ENCODE measurements at regions not wholly inside any gene's neighbourhood (a gene's known extent, or its start where the extent isn't known, plus 50 kb on each side); places are given as distances from the start of the nearest gene placed in this dataset.
"Not testable (repeated sequence)": the region's sequence is repeated elsewhere in the genome, so short reads cannot be mapped to it uniquely, and the experiment has no call there.

DNA sequence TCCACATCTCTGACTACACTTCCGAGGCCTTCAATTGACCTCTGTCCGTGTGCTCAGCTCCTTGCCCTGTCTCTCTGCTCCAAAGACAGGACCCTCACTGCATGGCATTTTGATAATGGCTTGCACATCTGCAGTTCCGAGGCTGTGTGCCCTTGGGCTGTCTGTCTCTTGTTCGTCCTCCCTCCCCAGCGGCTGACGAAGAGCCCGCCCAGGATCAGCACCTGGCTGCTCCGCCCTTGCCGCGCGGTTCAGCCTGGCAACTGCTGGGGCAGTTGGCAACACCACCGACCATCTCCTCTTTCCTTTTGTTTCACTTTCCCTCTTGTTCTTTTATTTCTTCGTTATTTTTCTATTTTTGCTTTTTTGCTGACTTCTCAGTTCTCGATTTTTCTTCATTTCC, 270.4 kb downstream of the TEX29 start (continued):
- TF ChIP-seq, protein P1, sequence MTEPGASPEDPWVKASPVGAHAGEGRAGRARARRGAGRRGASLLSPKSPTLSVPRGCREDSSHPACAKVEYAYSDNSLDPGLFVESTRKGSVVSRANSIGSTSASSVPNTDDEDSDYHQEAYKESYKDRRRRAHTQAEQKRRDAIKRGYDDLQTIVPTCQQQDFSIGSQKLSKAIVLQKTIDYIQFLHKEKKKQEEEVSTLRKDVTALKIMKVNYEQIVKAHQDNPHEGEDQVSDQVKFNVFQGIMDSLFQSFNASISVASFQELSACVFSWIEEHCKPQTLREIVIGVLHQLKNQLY (CRISPR knock-in tag; IDR thresholded peaks at IDR 0.05) = no peak
- TF ChIP-seq, protein P2, sequence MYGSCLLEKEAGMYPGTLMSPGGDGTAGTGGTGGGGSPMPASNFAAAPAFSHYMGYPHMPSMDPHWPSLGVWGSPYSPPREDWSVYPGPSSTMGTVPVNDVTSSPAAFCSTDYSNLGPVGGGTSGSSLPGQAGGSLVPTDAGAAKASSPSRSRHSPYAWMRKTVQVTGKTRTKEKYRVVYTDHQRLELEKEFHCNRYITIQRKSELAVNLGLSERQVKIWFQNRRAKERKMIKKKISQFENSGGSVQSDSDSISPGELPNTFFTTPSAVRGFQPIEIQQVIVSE (CRISPR knock-in tag; IDR thresholded peaks at IDR 0.05; ENCODE audit: borderline replicate concordance) = no peak
- TF ChIP-seq SMAD4 (CRISPR knock-in tag; IDR thresholded peaks at IDR 0.05) (no peak), ETV6 (CRISPR knock-in tag; IDR thresholded peaks at IDR 0.05) (no peak), TEAD1 (CRISPR knock-in tag; IDR thresholded peaks at IDR 0.05) (no peak), ZNF263 (CRISPR knock-in tag; IDR thresholded peaks at IDR 0.05; ENCODE audit: low read depth) (no peak)
- TF ChIP-seq, protein P3, sequence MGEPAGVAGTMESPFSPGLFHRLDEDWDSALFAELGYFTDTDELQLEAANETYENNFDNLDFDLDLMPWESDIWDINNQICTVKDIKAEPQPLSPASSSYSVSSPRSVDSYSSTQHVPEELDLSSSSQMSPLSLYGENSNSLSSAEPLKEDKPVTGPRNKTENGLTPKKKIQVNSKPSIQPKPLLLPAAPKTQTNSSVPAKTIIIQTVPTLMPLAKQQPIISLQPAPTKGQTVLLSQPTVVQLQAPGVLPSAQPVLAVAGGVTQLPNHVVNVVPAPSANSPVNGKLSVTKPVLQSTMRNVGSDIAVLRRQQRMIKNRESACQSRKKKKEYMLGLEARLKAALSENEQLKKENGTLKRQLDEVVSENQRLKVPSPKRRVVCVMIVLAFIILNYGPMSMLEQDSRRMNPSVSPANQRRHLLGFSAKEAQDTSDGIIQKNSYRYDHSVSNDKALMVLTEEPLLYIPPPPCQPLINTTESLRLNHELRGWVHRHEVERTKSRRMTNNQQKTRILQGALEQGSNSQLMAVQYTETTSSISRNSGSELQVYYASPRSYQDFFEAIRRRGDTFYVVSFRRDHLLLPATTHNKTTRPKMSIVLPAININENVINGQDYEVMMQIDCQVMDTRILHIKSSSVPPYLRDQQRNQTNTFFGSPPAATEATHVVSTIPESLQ (CRISPR knock-in tag; IDR thresholded peaks at IDR 0.05) = no peak
- TF ChIP-seq, protein P4, sequence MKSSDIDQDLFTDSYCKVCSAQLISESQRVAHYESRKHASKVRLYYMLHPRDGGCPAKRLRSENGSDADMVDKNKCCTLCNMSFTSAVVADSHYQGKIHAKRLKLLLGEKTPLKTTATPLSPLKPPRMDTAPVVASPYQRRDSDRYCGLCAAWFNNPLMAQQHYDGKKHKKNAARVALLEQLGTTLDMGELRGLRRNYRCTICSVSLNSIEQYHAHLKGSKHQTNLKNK (CRISPR knock-in tag; IDR thresholded peaks at IDR 0.05) = no peak
- TF ChIP-seq, protein P5, sequence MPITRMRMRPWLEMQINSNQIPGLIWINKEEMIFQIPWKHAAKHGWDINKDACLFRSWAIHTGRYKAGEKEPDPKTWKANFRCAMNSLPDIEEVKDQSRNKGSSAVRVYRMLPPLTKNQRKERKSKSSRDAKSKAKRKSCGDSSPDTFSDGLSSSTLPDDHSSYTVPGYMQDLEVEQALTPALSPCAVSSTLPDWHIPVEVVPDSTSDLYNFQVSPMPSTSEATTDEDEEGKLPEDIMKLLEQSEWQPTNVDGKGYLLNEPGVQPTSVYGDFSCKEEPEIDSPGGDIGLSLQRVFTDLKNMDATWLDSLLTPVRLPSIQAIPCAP (CRISPR knock-in tag; IDR thresholded peaks at IDR 0.05) = no peak

DNA sequence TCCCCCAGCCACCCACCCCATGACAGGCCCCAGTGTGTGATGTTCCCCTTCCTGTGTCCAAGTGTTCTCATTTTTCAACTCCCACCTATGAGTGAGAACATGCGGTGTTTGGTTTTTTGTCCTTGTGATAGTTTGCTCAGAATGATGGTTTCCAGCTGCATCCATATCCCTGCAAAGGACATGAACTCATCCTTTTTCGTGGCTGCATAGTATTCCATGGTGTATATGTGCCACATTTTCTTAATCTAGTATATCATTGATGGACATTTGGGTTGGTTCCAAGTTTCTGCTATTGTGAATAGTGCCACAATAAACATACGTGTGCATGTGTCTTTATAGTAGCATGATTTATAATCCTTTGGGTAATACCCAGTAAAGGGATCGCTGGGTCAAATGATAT, 273.0 kb downstream of the TEX29 start:
- ATAC-seq = not testable (repeated sequence)

DNA sequence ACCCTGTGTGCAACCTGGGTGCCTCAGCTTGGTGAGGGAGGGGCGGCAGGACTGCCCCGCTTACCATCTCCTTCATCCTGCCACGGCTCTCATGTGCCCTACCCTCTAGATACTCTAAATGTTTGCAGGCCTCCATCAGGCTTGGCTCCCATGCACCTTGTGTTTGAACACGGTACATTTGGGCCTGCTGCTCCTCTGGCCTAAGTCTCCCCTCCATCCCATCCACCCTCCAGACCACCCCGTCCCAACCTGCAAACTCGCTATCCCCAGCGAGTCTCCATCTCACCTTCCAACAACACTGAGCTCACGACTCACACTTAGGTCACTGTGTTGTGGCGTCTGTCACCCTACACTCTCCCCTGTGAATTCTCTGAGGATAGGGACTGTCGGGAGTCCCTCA, 274.2 kb downstream of the TEX29 start:
- H3K4me1 Mint-ChIP-seq = peaks cover 26% of the 10 kb centered on the region

More for the DNA sequence above, 273.0 kb downstream of the TEX29 start:
- CTCF ChIA-PET; POLR2A ChIA-PET; H3K27me3 Mint-ChIP-seq (ENCODE audit: low read depth); H3K27ac Mint-ChIP-seq; H3K4me3 Mint-ChIP-seq; DNase-seq (ENCODE audit: low spot score): not testable (repeated sequence)
- Mint-ChIP-seq H3K4me1 (peaks cover 18% of the 10 kb centered on the region), H3K36me3 (peaks cover 12% of the 10 kb centered on the region), H3K9me3 (peaks cover 44% of the 10 kb centered on the region)

More for the DNA sequence above, 274.2 kb downstream of the TEX29 start:
- H3K27ac Mint-ChIP-seq = no peak overlapping the region
- peaks cover 41% of the 10 kb centered on the region for H3K9me3 Mint-ChIP-seq
- H3K4me3 Mint-ChIP-seq = no peak overlapping the region
- ATAC-seq = no peak
- no peak for DNase-seq (ENCODE audit: low spot score)
- H3K27me3 Mint-ChIP-seq (ENCODE audit: low read depth) = peaks cover 8% of the 10 kb centered on the region
- peaks cover 12% of the 10 kb centered on the region for H3K36me3 Mint-ChIP-seq
- TF ChIP-seq SMAD3 (CRISPR knock-in tag; IDR thresholded peaks at IDR 0.05; ENCODE audit: borderline replicate concordance) (no peak), GABPB1 (CRISPR knock-in tag; IDR thresholded peaks at IDR 0.05) (no peak), MYBL2 (CRISPR knock-in tag; IDR thresholded peaks at IDR 0.05) (no peak), ZBTB21 (CRISPR knock-in tag; IDR thresholded peaks at IDR 0.05; ENCODE audit: borderline replicate concordance) (no peak), GTF2I (CRISPR knock-in tag; conservative IDR thresholded peaks at IDR 0.05) (no peak), FOXP1 (CRISPR knock-in tag; IDR thresholded peaks at IDR 0.05; ENCODE audit: borderline replicate concordance) (no peak), NFYB (CRISPR knock-in tag; conservative IDR thresholded peaks at IDR 0.05; ENCODE audit: low read depth) (no peak), TEAD1 (CRISPR knock-in tag; IDR thresholded peaks at IDR 0.05) (no peak), ZNF423 (CRISPR knock-in tag; IDR thresholded peaks at IDR 0.05) (no peak)
- TF ChIP-seq, protein P6, sequence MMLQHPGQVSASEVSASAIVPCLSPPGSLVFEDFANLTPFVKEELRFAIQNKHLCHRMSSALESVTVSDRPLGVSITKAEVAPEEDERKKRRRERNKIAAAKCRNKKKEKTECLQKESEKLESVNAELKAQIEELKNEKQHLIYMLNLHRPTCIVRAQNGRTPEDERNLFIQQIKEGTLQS (CRISPR knock-in tag; conservative IDR thresholded peaks at IDR 0.05) = no peak
- TF ChIP-seq, protein P7, sequence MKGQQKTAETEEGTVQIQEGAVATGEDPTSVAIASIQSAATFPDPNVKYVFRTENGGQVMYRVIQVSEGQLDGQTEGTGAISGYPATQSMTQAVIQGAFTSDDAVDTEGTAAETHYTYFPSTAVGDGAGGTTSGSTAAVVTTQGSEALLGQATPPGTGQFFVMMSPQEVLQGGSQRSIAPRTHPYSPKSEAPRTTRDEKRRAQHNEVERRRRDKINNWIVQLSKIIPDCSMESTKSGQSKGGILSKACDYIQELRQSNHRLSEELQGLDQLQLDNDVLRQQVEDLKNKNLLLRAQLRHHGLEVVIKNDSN (CRISPR knock-in tag; IDR thresholded peaks at IDR 0.05) = no peak
- TF ChIP-seq, protein P5 (CRISPR knock-in tag; IDR thresholded peaks at IDR 0.05) = no peak
- TF ChIP-seq, protein P8, sequence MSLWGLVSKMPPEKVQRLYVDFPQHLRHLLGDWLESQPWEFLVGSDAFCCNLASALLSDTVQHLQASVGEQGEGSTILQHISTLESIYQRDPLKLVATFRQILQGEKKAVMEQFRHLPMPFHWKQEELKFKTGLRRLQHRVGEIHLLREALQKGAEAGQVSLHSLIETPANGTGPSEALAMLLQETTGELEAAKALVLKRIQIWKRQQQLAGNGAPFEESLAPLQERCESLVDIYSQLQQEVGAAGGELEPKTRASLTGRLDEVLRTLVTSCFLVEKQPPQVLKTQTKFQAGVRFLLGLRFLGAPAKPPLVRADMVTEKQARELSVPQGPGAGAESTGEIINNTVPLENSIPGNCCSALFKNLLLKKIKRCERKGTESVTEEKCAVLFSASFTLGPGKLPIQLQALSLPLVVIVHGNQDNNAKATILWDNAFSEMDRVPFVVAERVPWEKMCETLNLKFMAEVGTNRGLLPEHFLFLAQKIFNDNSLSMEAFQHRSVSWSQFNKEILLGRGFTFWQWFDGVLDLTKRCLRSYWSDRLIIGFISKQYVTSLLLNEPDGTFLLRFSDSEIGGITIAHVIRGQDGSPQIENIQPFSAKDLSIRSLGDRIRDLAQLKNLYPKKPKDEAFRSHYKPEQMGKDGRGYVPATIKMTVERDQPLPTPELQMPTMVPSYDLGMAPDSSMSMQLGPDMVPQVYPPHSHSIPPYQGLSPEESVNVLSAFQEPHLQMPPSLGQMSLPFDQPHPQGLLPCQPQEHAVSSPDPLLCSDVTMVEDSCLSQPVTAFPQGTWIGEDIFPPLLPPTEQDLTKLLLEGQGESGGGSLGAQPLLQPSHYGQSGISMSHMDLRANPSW (CRISPR knock-in tag; conservative IDR thresholded peaks at IDR 0.05; ENCODE audit: low read depth) = no peak
- CTCF ChIA-PET = no interaction called here
- POLR2A ChIA-PET = no interaction called here

All from WTC11 (cell line).